Hepatocyte (in vitro differentiated cells): ENCODE measurements at regions not wholly inside any gene's neighbourhood (a gene's known extent, or its start where the extent isn't known, plus 50 kb on each side); places are given as distances from the start of the nearest gene placed in this dataset.

ENCODE experiments used
- DNase-seq: peaks from one replicate; pipeline ENCODE4 v3.0.0-alpha.2; 2016; ENCODE audit warnings: low spot score
- H2AFZ ChIP-seq: fragments of 200-600 bp; sonication (generic); 2 replicates; pipeline ENCODE4 v1.6.0; 2016; ENCODE audit warnings: antibody characterized with exemption, mild to moderate bottlenecking
- H3K27ac ChIP-seq: fragments of 200-600 bp; sonication (generic); 2 replicates; pipeline ENCODE4 v1.5.1; 2016; ENCODE audit warnings: mild to moderate bottlenecking
- H3K27me3 ChIP-seq: fragments of 200-600 bp; sonication (generic); 2 replicates; pipeline ENCODE4 v1.6.1; 2016
- H3K36me3 ChIP-seq: fragments of 200-600 bp; sonication (generic); replicated peaks from 2 replicates; pipeline ENCODE4 v1.5.1; 2016; ENCODE audit warnings: low read depth; ENCODE audit not compliant: insufficient read depth
- H3K4me1 ChIP-seq: fragments of 200-600 bp; sonication (generic); 2 replicates; pipeline ENCODE4 v1.5.1; 2016; ENCODE audit warnings: mild to moderate bottlenecking, moderate library complexity; ENCODE audit not compliant: insufficient read depth
- H3K4me2 ChIP-seq: fragments of 200-600 bp; sonication (generic); 2 replicates; pipeline ENCODE4 v1.6.0; 2016
- H3K4me3 ChIP-seq: fragments of 200-600 bp; sonication (generic); 2 replicates; pipeline ENCODE4 v1.5.1; 2016; ENCODE audit warnings: mild to moderate bottlenecking
- H3K79me2 ChIP-seq: fragments of 200-600 bp; sonication (generic); 2 replicates; pipeline ENCODE4 v1.6.0; 2017; ENCODE audit warnings: mild to moderate bottlenecking
- H3K9me2 ChIP-seq: fragments of 200-600 bp; sonication (generic); replicated peaks from 2 replicates; pipeline ENCODE4 v1.6.0; 2017; ENCODE audit warnings: mild to moderate bottlenecking; ENCODE audit not compliant: insufficient read depth
- H3K9me3 ChIP-seq: fragments of 200-600 bp; sonication (generic); 2 replicates; pipeline ENCODE4 v1.5.1; 2016; ENCODE audit warnings: low read depth, mild to moderate bottlenecking
- H4K20me1 ChIP-seq: fragments of 200-600 bp; sonication (generic); 2 replicates; pipeline ENCODE4 v1.6.0; 2016; ENCODE audit warnings: mild to moderate bottlenecking; ENCODE audit not compliant: insufficient read depth, poor library complexity, severe bottlenecking
- EZH2 ChIP-seq: fragments of 200-600 bp; sonication (generic); IDR thresholded peaks from 2 replicates; pipeline ENCODE4 v1.6.1; 2016; ENCODE audit warnings: antibody characterized with exemption, mild to moderate bottlenecking, borderline replicate concordance
- EZH2phosphoT487 ChIP-seq: fragments of 200-600 bp; sonication (generic); IDR thresholded peaks from one replicate; pipeline ENCODE4 v1.6.1; 2018; ENCODE audit warnings: antibody characterized with exemption, mild to moderate bottlenecking, low read depth, moderate library complexity; ENCODE audit not compliant: unreplicated experiment, severe bottlenecking
- WGBS: methylation state at CpG from one replicate; pipeline ENCODE4 v1.1.6; 2016; ENCODE audit warnings: low lambda C conversion rate; ENCODE audit errors: missing lambda C conversion rate; 5-methylcytosine and 5-hydroxymethylcytosine counted together
- TF ChIP-seq, protein P1 (sequence below): fragments of 200-600 bp; sonication (generic); IDR thresholded peaks from 2 replicates; pipeline ENCODE4 v1.5.1; 2016; ENCODE audit warnings: antibody characterized with exemption, mild to moderate bottlenecking; ENCODE audit not compliant: poor library complexity

DNA sequence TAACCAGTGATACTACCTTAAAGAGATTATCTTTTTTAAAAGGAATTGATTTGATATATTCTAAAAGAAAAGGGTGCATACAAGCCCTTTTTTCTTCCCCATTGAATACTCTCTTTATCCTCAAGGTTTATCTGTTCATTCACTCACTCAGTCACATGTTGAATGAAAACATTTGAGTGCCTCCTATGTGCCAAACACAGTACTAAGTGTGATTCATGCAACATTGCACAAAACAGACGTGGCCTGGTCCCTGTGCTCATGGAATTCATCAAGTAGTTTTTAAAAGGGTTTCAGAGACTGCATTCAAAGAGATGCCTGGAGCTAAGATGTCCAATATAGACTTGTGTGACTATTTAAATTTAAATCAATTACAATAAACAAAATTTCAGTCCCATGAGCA lies 462.2 kb upstream of the MDFIC2 start:
- H3K79me2 ChIP-seq, result no peaks in the 10 kb centered on the region
- H3K9me2 ChIP-seq, result no peaks in the 10 kb centered on the region
- no peaks in the 10 kb centered on the region for H3K36me3 ChIP-seq
- H3K4me1 ChIP-seq, result no peaks in the 10 kb centered on the region
- H3K4me3 ChIP-seq, result no peak overlapping the region
- peaks cover 5% of the 10 kb centered on the region for H3K27me3 ChIP-seq
- no peak for DNase-seq
- H3K27ac ChIP-seq, result no peak overlapping the region
- 79% methylated on average over 1 of the region's 1 CpG for WGBS
- TF ChIP-seq EZH2 (no peak), EZH2phosphoT487 (no peak)
- TF ChIP-seq, protein P1, sequence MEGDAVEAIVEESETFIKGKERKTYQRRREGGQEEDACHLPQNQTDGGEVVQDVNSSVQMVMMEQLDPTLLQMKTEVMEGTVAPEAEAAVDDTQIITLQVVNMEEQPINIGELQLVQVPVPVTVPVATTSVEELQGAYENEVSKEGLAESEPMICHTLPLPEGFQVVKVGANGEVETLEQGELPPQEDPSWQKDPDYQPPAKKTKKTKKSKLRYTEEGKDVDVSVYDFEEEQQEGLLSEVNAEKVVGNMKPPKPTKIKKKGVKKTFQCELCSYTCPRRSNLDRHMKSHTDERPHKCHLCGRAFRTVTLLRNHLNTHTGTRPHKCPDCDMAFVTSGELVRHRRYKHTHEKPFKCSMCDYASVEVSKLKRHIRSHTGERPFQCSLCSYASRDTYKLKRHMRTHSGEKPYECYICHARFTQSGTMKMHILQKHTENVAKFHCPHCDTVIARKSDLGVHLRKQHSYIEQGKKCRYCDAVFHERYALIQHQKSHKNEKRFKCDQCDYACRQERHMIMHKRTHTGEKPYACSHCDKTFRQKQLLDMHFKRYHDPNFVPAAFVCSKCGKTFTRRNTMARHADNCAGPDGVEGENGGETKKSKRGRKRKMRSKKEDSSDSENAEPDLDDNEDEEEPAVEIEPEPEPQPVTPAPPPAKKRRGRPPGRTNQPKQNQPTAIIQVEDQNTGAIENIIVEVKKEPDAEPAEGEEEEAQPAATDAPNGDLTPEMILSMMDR, result no peak
- H3K9me3 ChIP-seq, result no peaks in the 10 kb centered on the region
- H2AFZ ChIP-seq, result no peak overlapping the region
- H3K4me2 ChIP-seq, result no peak overlapping the region
- no peaks in the 10 kb centered on the region for H4K20me1 ChIP-seq

DNA sequence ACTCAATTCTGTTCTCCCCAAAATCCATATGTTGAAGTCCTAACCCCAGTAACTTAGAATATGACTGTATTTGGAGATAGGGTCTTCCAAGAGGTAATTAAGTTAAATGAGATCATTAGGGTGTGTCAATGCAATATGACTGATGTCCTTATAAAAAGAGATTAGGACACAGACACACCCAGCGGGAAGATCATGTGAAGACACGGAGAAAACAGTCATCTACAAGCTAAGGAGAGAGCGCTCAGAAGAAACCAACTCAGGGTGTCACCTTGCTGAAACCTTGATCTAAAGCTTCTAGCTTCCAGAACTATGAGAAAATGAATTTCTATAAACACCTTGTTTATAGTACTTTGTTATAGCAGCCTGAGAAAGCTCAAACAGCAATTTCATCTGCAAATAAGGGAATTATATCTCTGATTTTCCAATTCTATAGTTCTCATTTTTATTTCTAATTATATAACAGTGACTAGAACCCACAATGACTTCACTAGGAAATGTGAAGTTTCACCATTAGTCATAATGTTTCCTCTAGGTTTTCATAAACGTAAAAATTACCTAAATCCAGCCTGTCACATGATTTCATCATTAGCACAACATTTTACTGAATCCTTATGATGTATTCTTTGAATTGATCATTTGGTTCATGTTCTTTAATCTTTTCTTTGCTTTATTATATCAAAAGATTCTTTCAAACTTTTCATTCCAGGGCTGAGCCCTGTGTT lies 459.1 kb upstream of the MDFIC2 start:
- no peak overlapping the region for H3K4me3 ChIP-seq
- H3K27me3 ChIP-seq, result peaks cover 5% of the 10 kb centered on the region
- WGBS, result 93% methylated on average over 4 of the region's 4 CpGs
- no peaks in the 10 kb centered on the region for H3K9me3 ChIP-seq
- no peak for DNase-seq
- TF ChIP-seq, protein P1, result no peak
- no peak for TF ChIP-seq EZH2
- no peak overlapping the region for H3K27ac ChIP-seq
- H4K20me1 ChIP-seq, result no peaks in the 10 kb centered on the region
- H3K4me1 ChIP-seq, result no peaks in the 10 kb centered on the region
- no peaks in the 10 kb centered on the region for H3K9me2 ChIP-seq
- H3K4me2 ChIP-seq, result no peak overlapping the region
- no peak overlapping the region for H2AFZ ChIP-seq
- no peaks in the 10 kb centered on the region for H3K79me2 ChIP-seq
- H3K36me3 ChIP-seq, result no peaks in the 10 kb centered on the region

DNA sequence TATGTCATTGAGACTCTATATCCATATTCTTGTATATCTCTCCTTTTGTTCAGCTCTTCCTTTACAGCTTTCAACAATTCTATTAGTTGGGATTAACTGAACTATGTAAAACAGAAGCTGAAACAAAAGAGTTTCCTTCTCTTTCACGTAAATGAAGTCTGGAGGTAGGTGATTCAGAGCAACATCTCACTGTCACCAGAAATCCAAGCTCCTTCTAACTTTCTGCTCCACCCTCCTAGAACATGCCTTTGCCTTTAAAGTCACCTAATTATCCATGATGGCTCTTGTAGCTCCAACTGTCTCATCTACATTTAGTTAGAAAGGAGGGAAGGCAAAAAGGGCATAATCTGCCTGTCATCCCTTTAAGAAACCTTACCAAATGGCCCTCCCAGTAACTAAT lies 458.2 kb upstream of the MDFIC2 start:
- Histone ChIP-seq H3K4me2 (no peak overlapping the region), H4K20me1 (no peaks in the 10 kb centered on the region), H3K9me2 (no peaks in the 10 kb centered on the region), H3K27ac (no peak overlapping the region), H3K27me3 (peaks cover 5% of the 10 kb centered on the region), H2AFZ (no peak overlapping the region), H3K36me3 (no peaks in the 10 kb centered on the region), H3K79me2 (no peaks in the 10 kb centered on the region), H3K4me1 (no peaks in the 10 kb centered on the region), H3K9me3 (no peaks in the 10 kb centered on the region), H3K4me3 (no peak overlapping the region)
- WGBS, result 54% methylated on average over 1 of the region's 1 CpG
- DNase-seq, result no peak
- no peak for TF ChIP-seq EZH2
- TF ChIP-seq, protein P1, result no peak
- no peak for TF ChIP-seq EZH2phosphoT487

DNA sequence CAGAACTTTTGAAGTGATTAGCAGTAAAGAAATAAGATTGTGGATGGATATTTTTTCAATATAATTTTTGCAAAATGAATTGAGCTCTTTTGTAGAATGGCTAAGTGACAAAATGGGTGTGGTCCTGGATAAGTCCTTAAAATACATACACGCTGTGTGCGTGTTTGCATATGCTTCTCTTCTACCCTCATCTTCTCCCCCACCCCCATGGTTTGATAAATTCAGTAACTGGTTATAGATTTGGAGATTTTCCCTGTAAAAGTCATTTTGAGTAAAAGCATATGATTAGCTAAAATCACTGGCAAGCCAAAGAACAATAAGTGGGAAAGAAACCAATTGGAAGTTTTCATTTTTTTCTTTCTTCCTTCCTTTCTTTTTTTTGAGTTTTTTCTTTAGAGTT lies 453.9 kb upstream of the MDFIC2 start:
- Histone ChIP-seq H2AFZ (no peak overlapping the region), H4K20me1 (no peaks in the 10 kb centered on the region), H3K27ac (no peak overlapping the region), H3K9me2 (no peaks in the 10 kb centered on the region), H3K79me2 (no peaks in the 10 kb centered on the region), H3K27me3 (peaks cover 2% of the 10 kb centered on the region), H3K36me3 (no peaks in the 10 kb centered on the region), H3K4me3 (no peak overlapping the region), H3K4me1 (no peaks in the 10 kb centered on the region), H3K4me2 (no peak overlapping the region), H3K9me3 (no peaks in the 10 kb centered on the region)
- DNase-seq, result no peak
- TF ChIP-seq EZH2phosphoT487 (no peak), EZH2 (no peak)
- TF ChIP-seq, protein P1, result no peak
- 89% methylated on average over 2 of the region's 2 CpGs for WGBS
